ENCODE measurements at regions not wholly inside any gene's neighbourhood (a gene's known extent, or its start where the extent isn't known, plus 50 kb on each side); places are given as distances from the start of the nearest gene placed in this dataset.
A peak's percentile ranks its signal among the peaks of the same experiment; 100 is the strongest.

DNA sequence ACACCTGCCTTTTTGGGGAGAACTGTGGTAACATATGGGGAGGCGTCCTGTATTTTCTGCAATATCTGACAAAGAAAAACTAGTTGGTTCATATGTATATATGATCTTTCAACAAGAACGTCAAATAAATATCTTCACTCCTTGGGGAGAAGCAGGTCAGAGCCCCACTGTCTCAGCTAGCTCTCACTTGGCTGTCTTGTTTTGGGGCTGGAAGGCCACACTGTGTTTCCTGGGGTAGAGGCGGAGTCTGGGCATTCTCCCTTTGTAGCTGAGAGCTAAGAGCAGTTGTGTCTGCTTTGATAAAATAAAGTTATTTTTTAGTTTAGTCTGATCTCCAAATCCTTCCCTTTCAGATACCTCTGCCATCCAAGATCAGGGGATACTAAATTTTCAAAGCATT, 83.9 kb upstream of the IGFBP3 start:
- Histone ChIP-seq H3K27ac (no peak overlapping the region), H2AFZ (no peak overlapping the region), H3K4me3 (no peak overlapping the region), H3K36me3 (ENCODE audit: low read depth) (no peaks in the 10 kb centered on the region), H3K9me2 (ENCODE audit: insufficient read depth) (no peaks in the 10 kb centered on the region), H3K9ac (no peak overlapping the region), H3K4me2 (ENCODE audit: unreplicated experiment) (peak overlapping the region; percentile 4), H3K4me1 (ENCODE audit: insufficient read depth) (peaks cover 16% of the 10 kb centered on the region), H3K79me2 (ENCODE audit: insufficient read depth) (no peaks in the 10 kb centered on the region), H3F3A (ENCODE audit: insufficient read depth) (peaks cover 20% of the 10 kb centered on the region), H4K20me1 (ENCODE audit: insufficient read depth) (no peaks in the 10 kb centered on the region), H3K27me3 (replicated peaks; ENCODE audit: insufficient read depth) (no peaks in the 10 kb centered on the region), H3K9me3 (ENCODE audit: low read depth) (no peaks in the 10 kb centered on the region)
- no peak for DNase-seq
- WGBS, 2 experiments (ENCODE audit: low coverage in 1 of 2, low lambda C conversion rate in 2 of 2, missing lambda C conversion rate in 2 of 2): 85 to 87% methylated on average over 3 of the region's 3 CpGs
- in situ Hi-C loops (cut with MboI): no loop called here
- TF ChIP-seq EZH2 (IDR thresholded peaks at IDR 0.05; ENCODE audit: insufficient read depth, poor library complexity, severe bottlenecking) (no peak), EZH2phosphoT487 (IDR thresholded peaks at IDR 0.05; ENCODE audit: insufficient read depth, low read depth) (no peak)

DNA sequence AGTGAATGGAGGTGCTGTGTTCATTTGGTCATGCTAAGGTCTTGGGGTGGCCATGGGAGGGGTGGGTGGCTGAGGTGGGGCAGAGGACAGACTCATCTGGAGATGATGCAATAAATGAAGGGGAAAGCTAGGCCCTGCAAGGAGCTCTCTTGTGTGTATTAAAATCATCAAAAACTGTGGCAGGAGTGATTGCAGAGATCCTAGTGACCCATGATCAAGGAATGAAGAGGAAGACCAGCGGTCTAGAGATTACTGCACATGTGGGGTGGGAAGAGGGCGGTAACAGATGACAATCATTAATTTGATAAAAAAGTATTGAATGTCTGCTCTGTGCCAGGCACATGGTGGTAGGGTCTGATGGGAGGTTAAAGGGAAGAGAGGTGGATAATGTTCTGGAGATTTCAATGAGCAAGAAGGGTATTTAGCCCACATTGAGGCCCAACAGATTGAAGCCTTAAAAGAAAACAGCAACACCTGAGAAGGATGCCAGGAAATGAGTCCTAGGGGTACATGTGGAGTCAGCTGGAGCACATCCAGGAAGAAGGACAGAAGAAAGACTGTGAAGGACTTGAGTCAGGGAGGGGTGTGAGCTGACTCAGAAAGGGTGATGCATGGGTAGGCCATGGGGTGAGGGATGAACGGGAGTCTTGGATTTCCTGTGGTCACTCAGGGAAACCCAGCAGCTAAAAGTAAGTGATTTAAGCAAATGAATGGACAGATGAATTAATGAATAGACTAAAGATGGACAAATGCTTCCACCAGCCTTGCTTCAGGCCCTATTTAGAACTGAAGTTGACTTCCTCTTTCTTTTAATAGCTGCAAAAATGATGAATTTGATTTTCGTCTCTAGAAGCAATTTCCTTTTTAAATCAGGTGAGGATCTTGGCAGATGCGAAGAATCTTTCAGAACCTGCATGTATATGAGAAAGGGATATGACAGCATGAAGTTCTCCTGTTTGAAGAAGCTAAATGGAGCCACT, 83.1 kb upstream of the IGFBP3 start:
- peaks cover 20% of the 10 kb centered on the region for H3F3A ChIP-seq (ENCODE audit: insufficient read depth)
- H3K9ac ChIP-seq: no peak overlapping the region
- H4K20me1 ChIP-seq (ENCODE audit: insufficient read depth): no peaks in the 10 kb centered on the region
- no peak overlapping the region for H2AFZ ChIP-seq
- H3K36me3 ChIP-seq (ENCODE audit: low read depth): no peaks in the 10 kb centered on the region
- in situ Hi-C loops (cut with MboI): no loop called here
- H3K27ac ChIP-seq: peak overlapping the region; percentile 42
- peak; percentile 96 for DNase-seq
- no peaks in the 10 kb centered on the region for H3K9me3 ChIP-seq (ENCODE audit: low read depth)
- no peaks in the 10 kb centered on the region for H3K9me2 ChIP-seq (ENCODE audit: insufficient read depth)
- 65% methylated on average over 5 of the region's 5 CpGs for WGBS, 2 experiments (ENCODE audit: low coverage in 1 of 2, low lambda C conversion rate in 2 of 2, missing lambda C conversion rate in 2 of 2)
- H3K79me2 ChIP-seq (ENCODE audit: insufficient read depth): no peaks in the 10 kb centered on the region
- H3K27me3 ChIP-seq (replicated peaks; ENCODE audit: insufficient read depth): no peaks in the 10 kb centered on the region
- TF ChIP-seq EZH2 (IDR thresholded peaks at IDR 0.05; ENCODE audit: insufficient read depth, poor library complexity, severe bottlenecking) (no peak), EZH2phosphoT487 (IDR thresholded peaks at IDR 0.05; ENCODE audit: insufficient read depth, low read depth) (no peak)
- peaks cover 16% of the 10 kb centered on the region for H3K4me1 ChIP-seq (ENCODE audit: insufficient read depth)
- peak overlapping the region; percentile 4 for H3K4me2 ChIP-seq (ENCODE audit: unreplicated experiment)
- no peak overlapping the region for H3K4me3 ChIP-seq

- Histone ChIP-seq H4K20me1 (ENCODE audit: insufficient read depth) (no peaks in the 10 kb centered on the region), H3K27ac (no peak overlapping the region), H3K9me3 (ENCODE audit: low read depth) (no peaks in the 10 kb centered on the region), H2AFZ (no peak overlapping the region), H3K27me3 (replicated peaks; ENCODE audit: insufficient read depth) (no peaks in the 10 kb centered on the region), H3K79me2 (ENCODE audit: insufficient read depth) (no peaks in the 10 kb centered on the region), H3K9me2 (ENCODE audit: insufficient read depth) (no peaks in the 10 kb centered on the region), H3F3A (ENCODE audit: insufficient read depth) (peaks cover 20% of the 10 kb centered on the region), H3K4me3 (no peak overlapping the region), H3K9ac (no peak overlapping the region), H3K4me2 (ENCODE audit: unreplicated experiment) (no peak overlapping the region), H3K4me1 (ENCODE audit: insufficient read depth) (peaks cover 16% of the 10 kb centered on the region), H3K36me3 (ENCODE audit: low read depth) (no peaks in the 10 kb centered on the region)
- no peak for TF ChIP-seq EZH2 (IDR thresholded peaks at IDR 0.05; ENCODE audit: insufficient read depth, poor library complexity, severe bottlenecking)
- no peak for TF ChIP-seq EZH2phosphoT487 (IDR thresholded peaks at IDR 0.05; ENCODE audit: insufficient read depth, low read depth)
- DNase-seq: no peak
- in situ Hi-C loops (cut with MboI): no loop called here
- 73 to 80% methylated on average over 2 of the region's 2 CpGs for WGBS, 2 experiments (ENCODE audit: low coverage in 1 of 2, low lambda C conversion rate in 2 of 2, missing lambda C conversion rate in 2 of 2)
Observed at GRCh38 chr7:46003161-46003560, 82.1 kb upstream of the IGFBP3 start.

DNA sequence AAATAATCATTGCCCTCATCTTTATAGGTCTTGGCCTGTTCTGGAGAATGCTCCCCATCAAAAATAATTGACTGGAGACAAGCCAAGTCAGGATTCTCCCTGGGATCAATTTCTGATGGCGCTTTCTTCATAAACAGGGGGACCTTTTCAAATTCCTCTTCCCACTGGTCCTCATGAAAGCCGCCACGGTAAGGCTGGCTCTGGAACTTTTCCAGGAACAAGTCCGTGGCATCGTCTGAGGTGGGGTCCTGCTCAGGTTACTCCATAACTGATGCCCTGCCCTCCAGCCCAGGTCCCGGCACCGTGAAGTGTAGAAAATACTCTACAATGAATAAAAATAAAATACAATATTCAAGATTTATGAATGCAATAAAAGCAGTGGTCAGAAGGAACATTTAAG, 79.4 kb upstream of the IGFBP3 start:
- Histone ChIP-seq H3K79me2 (ENCODE audit: insufficient read depth) (no peaks in the 10 kb centered on the region), H3K9me2 (ENCODE audit: insufficient read depth) (no peaks in the 10 kb centered on the region), H3K27ac (no peak overlapping the region), H3K36me3 (ENCODE audit: low read depth) (no peaks in the 10 kb centered on the region), H4K20me1 (ENCODE audit: insufficient read depth) (no peaks in the 10 kb centered on the region), H3K27me3 (replicated peaks; ENCODE audit: insufficient read depth) (no peaks in the 10 kb centered on the region), H3K4me2 (ENCODE audit: unreplicated experiment) (no peak overlapping the region), H3K4me1 (ENCODE audit: insufficient read depth) (peaks cover 16% of the 10 kb centered on the region), H2AFZ (no peak overlapping the region), H3K9me3 (ENCODE audit: low read depth) (no peaks in the 10 kb centered on the region), H3F3A (ENCODE audit: insufficient read depth) (peaks cover 20% of the 10 kb centered on the region), H3K4me3 (no peak overlapping the region), H3K9ac (no peak overlapping the region)
- DNase-seq: no peak
- TF ChIP-seq EZH2phosphoT487 (IDR thresholded peaks at IDR 0.05; ENCODE audit: insufficient read depth, low read depth) (no peak), EZH2 (IDR thresholded peaks at IDR 0.05; ENCODE audit: insufficient read depth, poor library complexity, severe bottlenecking) (no peak)
- in situ Hi-C loops (cut with MboI): no loop called here
- WGBS, 2 experiments (ENCODE audit: low coverage in 1 of 2, low lambda C conversion rate in 2 of 2, missing lambda C conversion rate in 2 of 2): 65 to 66% methylated on average over 7 of the region's 7 CpGs

Measured in GM23248 (cell line).